Activated CD4-positive, alpha-beta memory T cell treated with anti-CD3 and anti-CD28 coated beads for 36 hours (primary cell): ENCODE measurements at regions not wholly inside any gene's neighbourhood (a gene's known extent, or its start where the extent isn't known, plus 50 kb on each side); places are given as distances from the start of the nearest gene placed in this dataset.

Source experiments
- CTCF ChIA-PET: fragments of 350-600 bp; sonication (Branson Sonifier 250); formaldehyde crosslinking; loops from one replicate; lab custom pipeline; 2021; ENCODE audit warnings: antibody characterized with exemption, inconsistent platforms; lab: Charles Lee
- POLR2A ChIA-PET: fragments of 350-600 bp; sonication (Branson Sonifier 250); formaldehyde crosslinking; loops from one replicate; lab custom pipeline; 2021; ENCODE audit warnings: antibody characterized with exemption; lab: Charles Lee
- DNase-seq: peaks from one replicate; pipeline ENCODE4 v3.0.0-alpha.2; 2020
- H3K27ac Mint-ChIP-seq: one replicate; pipeline ENCODE4 v1.8.0; 2021; ENCODE audit warnings: mixed read lengths
- H3K27me3 Mint-ChIP-seq: one replicate; pipeline ENCODE4 v1.8.0; 2021; ENCODE audit warnings: mixed read lengths
- H3K36me3 Mint-ChIP-seq: one replicate; pipeline ENCODE4 v1.8.0; 2021; ENCODE audit warnings: mixed read lengths
- H3K4me1 Mint-ChIP-seq: one replicate; pipeline ENCODE4 v1.8.0; 2021; ENCODE audit warnings: low read depth, mixed read lengths
- H3K4me3 Mint-ChIP-seq: one replicate; pipeline ENCODE4 v1.8.0; 2021; ENCODE audit warnings: mild to moderate bottlenecking, mixed read lengths
- H3K9me3 Mint-ChIP-seq: one replicate; pipeline ENCODE4 v1.8.0; 2021; ENCODE audit warnings: mixed read lengths
- intact Hi-C: fragments of 100-400 bp; cut with micrococcal nuclease; formaldehyde crosslinking; loops from one replicate; pipeline ENCODE4 v1.15.1; 2023

DNA sequence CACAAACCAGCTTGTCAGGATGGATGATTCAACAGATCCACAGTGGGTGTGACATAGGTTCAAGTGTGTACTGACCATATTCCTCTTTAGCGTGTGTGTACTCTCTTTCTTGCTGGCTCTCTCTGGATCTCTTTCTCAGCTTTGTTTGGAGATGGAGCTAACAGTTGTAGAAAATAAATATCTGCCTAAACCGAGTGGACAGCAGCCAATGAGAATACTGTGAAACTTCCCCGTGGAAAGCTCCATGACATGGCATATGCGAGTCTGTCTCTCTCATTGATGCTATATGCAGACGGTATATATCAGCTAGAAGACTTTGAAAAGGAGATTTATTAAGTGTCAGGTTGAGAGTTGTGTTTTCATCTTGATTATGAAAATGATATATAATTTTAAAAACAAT, 406.5 kb upstream of the SUCLG2 start:
- Mint-ChIP-seq H3K4me3 (no peak overlapping the region), H3K9me3 (no peaks in the 10 kb centered on the region), H3K27me3 (no peaks in the 10 kb centered on the region), H3K27ac (no peak overlapping the region), H3K36me3 (no peaks in the 10 kb centered on the region), H3K4me1 (peaks cover 61% of the 10 kb centered on the region)
- intact Hi-C loops, result no loop called here
- POLR2A ChIA-PET, result no interaction called here
- CTCF ChIA-PET, result no interaction called here
- DNase-seq, result no peak

DNA sequence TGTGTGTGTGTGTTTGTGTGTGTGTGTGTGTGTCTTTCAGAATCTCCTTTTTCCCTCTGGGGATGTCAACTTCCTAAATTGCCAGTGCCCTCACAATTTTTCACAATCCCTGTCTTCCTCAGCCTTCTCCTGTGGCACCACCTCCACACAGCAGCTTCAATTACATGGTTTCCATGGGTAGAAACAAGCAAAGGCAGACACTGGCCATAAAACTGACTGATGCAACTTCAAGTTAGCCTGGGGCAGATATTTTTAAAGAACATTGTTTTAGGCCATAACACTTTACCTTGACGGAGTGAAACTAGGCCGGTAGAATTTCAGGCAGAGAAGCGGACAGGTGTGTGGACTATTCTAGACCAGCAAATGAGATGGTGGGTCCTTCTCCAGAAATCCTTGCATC, 405.8 kb upstream of the SUCLG2 start:
- H3K9me3 Mint-ChIP-seq, result no peaks in the 10 kb centered on the region
- ChIA-PET POLR2A (no interaction called here), CTCF (no interaction called here)
- H3K4me1 Mint-ChIP-seq, result peaks cover 65% of the 10 kb centered on the region
- H3K27me3 Mint-ChIP-seq, result no peaks in the 10 kb centered on the region
- no peak overlapping the region for H3K4me3 Mint-ChIP-seq
- no peak overlapping the region for H3K27ac Mint-ChIP-seq
- no peaks in the 10 kb centered on the region for H3K36me3 Mint-ChIP-seq
- no peak for DNase-seq
- intact Hi-C loops, result no loop called here

DNA sequence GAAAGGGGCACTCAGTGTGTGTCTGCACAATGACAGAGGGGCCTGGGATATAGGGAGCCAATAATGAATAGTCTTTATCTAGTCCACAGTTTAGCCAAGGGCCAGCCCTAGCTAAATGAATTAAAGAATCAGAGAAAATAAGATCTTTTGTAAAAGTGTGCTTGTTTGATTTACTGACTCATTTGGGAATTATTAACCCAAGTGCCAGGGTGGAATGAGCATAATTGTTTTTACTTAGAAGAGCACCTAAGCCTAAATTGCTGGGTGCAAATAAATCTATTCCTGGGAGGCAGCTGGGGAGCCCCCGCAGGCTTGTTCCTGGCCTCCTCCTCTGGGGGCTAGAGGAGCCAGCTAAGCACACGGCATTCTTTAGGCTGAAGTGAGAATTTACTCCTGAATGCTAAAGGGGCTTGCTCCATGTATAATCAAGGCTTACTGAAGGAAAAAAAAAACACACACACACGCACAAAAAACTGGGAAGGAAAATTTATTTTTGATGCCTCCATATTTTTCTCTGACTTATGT, 405.3 kb upstream of the SUCLG2 start:
- CTCF ChIA-PET, result no interaction called here
- intact Hi-C loops, result loop anchor here (10.0 kb wide), 2 partner anchors 405 to 1065 kb away; partner anchors contain the start of genes KBTBD8 and SUCLG2

DNA sequence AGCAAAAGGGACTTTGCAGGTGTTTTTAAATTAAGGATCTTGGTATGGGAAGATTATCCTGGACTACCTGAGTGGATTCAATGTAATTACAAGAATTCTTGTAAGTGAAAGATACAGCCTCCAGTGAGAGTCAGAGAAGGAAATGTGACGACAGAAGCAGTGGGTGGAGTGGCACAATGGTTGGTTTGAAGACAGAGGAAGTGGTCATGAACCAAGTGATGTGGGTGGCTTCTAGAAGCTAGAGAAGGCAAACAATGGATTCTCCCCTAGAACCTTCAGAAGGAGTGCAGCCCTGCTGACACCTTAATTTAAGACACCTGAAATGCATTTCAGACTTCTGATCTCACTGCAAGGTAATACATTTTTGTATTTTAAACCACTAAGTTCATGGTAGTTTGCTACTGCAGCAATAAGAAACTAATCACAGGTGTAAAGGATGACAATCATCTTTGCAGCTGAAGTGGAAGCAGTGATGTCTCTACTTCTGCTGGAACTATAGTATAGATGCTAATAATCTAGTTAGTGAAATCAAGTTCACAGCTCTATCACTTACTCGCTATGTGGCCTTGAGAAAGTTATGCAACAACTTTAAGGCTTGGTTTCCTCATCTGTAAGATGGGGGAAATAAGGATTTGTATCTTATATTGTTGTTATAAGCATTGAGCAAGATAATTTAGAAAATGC, 403.4 kb upstream of the SUCLG2 start:
- no peaks in the 10 kb centered on the region for H3K27me3 Mint-ChIP-seq
- ChIA-PET POLR2A (no interaction called here), CTCF (interaction anchor here (1.6 kb wide), 1 partner anchor 944 kb away, joined by 5 read pairs; no protein-coding TSS in a partner anchor)
- H3K4me1 Mint-ChIP-seq, result peaks cover 64% of the 10 kb centered on the region
- intact Hi-C loops, result loop anchor here (1.0 to 10.0 kb wide), 4 partner anchors 33 to 1063 kb away; partner anchors contain the start of genes KBTBD8 and SUCLG2
- no peaks in the 10 kb centered on the region for H3K36me3 Mint-ChIP-seq
- peak; percentile 78 for DNase-seq
- no peaks in the 10 kb centered on the region for H3K9me3 Mint-ChIP-seq
- H3K4me3 Mint-ChIP-seq, result peak overlapping the region; percentile 50
- peak overlapping the region; percentile 67 for H3K27ac Mint-ChIP-seq

More for the DNA sequence above, 405.3 kb upstream of the SUCLG2 start:
- DNase-seq, result no peak
- POLR2A ChIA-PET, result no interaction called here
- Mint-ChIP-seq H3K4me1 (peaks cover 64% of the 10 kb centered on the region), H3K9me3 (no peaks in the 10 kb centered on the region), H3K4me3 (no peak overlapping the region), H3K27me3 (no peaks in the 10 kb centered on the region), H3K36me3 (no peaks in the 10 kb centered on the region), H3K27ac (no peak overlapping the region)

DNA sequence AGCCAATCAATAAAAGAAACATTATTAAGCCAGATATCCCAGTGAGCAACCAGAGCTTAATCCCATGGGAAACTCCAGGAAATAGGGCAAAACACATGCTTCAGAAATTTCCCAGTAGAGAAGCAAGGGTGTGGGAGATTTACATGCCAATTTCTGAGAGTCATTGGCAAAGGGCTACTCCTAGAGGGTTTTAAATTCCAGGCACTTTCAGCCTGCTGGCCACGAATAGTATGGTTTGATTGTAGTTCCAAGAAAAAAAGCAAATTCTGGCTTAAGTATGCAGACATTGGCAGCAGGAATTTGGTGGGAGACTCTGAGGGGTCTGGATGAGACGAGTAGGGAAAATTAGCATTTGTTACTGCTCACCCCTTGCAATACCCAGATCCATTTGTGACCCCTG, 402.1 kb upstream of the SUCLG2 start:
- no peak for DNase-seq
- Mint-ChIP-seq H3K27me3 (no peaks in the 10 kb centered on the region), H3K9me3 (no peaks in the 10 kb centered on the region), H3K4me3 (no peak overlapping the region), H3K27ac (no peak overlapping the region), H3K36me3 (no peaks in the 10 kb centered on the region), H3K4me1 (peaks cover 62% of the 10 kb centered on the region)
- intact Hi-C loops, result loop anchor here (10.0 kb wide), 2 partner anchors 402 to 1062 kb away; partner anchors contain the start of genes KBTBD8 and SUCLG2
- POLR2A ChIA-PET, result no interaction called here
- CTCF ChIA-PET, result no interaction called here

DNA sequence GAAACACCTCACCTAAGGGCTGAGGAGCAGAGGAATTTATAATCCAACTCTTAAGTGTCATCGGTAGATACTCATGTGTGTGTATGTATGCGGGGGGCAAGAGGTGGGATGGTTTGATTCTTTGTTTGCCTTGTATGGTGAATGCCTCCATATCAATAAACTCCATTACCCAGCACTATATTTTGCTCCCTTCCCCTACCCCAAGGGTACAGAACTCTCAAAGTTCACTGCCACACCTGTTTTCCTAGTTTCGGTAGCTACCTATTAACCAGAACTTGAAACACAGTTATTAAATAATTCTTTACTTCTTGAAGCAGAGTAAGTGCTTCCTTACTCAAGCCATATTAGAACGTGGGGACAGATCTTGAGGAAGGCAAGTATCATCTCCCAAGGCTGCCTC, 400.8 kb upstream of the SUCLG2 start:
- Mint-ChIP-seq H3K36me3 (no peaks in the 10 kb centered on the region), H3K27me3 (no peaks in the 10 kb centered on the region), H3K4me3 (no peak overlapping the region), H3K27ac (no peak overlapping the region), H3K4me1 (peaks cover 49% of the 10 kb centered on the region), H3K9me3 (no peaks in the 10 kb centered on the region)
- CTCF ChIA-PET, result no interaction called here
- DNase-seq, result no peak
- intact Hi-C loops, result loop anchor here (10.0 kb wide), 2 partner anchors 400 to 1060 kb away; partner anchors contain the start of genes KBTBD8 and SUCLG2
- POLR2A ChIA-PET, result no interaction called here

DNA sequence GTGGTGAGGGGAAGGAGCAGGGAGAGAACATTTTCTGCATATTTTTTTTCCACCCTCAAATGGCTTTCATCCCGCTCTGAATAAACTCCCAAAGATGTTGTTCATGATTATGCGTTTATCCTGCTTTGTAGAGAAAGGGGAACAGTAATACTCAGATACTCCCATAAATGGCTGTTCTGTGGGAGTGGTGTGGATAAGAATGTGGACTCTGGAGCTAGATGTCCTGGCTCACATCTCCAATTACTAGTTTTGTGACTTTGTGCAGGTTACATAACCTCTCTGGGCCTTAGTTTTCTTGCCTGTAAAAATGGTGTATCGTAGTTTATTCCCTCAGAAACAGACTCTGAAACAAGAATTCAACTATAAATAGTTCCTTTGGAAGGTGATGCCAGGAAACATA, 395.4 kb upstream of the SUCLG2 start:
- Mint-ChIP-seq H3K4me1 (peaks cover 5% of the 10 kb centered on the region), H3K27ac (no peak overlapping the region), H3K4me3 (no peak overlapping the region), H3K36me3 (no peaks in the 10 kb centered on the region), H3K9me3 (no peaks in the 10 kb centered on the region), H3K27me3 (no peaks in the 10 kb centered on the region)
- ChIA-PET POLR2A (no interaction called here), CTCF (no interaction called here)
- intact Hi-C loops, result loop anchor here (10.0 kb wide), 2 partner anchors 395 to 1055 kb away; partner anchors contain the start of genes KBTBD8 and SUCLG2
- no peak for DNase-seq

DNA sequence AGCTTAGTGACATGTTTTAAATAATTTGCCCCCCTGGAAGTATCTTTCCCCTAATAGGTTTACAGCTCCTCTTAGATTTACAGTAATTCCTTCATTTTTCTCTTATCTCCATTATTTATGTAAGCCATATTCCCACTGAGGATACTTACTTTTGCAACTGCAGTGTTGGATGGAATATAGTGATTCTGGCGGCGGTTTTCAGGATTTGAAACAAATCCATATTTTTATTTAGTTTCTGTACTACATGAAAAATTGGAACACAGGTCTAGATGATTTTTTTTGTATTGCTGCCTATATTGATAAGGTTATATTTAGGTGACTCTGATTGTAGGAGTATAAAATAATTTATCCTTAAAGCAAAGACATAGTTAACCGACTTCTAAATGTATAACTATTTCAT, 391.6 kb upstream of the SUCLG2 start:
- Mint-ChIP-seq H3K36me3 (no peaks in the 10 kb centered on the region), H3K9me3 (no peaks in the 10 kb centered on the region), H3K27me3 (no peaks in the 10 kb centered on the region), H3K4me1 (no peaks in the 10 kb centered on the region), H3K27ac (no peak overlapping the region), H3K4me3 (no peak overlapping the region)
- ChIA-PET POLR2A (no interaction called here), CTCF (no interaction called here)
- no peak for DNase-seq
- intact Hi-C loops, result no loop called here

DNA sequence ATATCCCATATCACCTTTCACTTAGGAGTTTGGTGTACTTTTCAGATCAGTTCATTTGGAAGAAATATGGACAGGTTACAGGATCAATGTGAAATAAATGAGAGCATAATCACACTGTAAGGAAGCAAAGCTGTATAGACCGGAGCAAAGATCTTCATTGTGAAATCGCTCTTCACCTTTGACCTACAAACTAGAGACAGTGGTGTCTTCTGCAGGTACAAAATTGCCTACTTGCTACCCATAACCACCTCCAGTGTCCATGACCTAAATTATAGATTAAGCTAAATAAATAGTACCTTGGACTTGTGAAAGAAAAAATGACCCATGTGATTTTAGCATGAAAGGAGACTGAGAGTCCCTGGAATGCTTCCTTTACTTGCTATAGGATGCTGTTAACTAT, 379.5 kb upstream of the SUCLG2 start:
- Mint-ChIP-seq H3K4me3 (no peak overlapping the region), H3K27ac (no peak overlapping the region), H3K27me3 (peaks cover 4% of the 10 kb centered on the region), H3K9me3 (no peaks in the 10 kb centered on the region), H3K4me1 (no peaks in the 10 kb centered on the region), H3K36me3 (no peaks in the 10 kb centered on the region)
- CTCF ChIA-PET, result interaction anchor here (0.6 to 0.7 kb wide), 2 partner anchors 17 to 920 kb away, joined by 3 read pairs; no protein-coding TSS in a partner anchor
- DNase-seq, result no peak
- POLR2A ChIA-PET, result no interaction called here
- intact Hi-C loops, result no loop called here

DNA sequence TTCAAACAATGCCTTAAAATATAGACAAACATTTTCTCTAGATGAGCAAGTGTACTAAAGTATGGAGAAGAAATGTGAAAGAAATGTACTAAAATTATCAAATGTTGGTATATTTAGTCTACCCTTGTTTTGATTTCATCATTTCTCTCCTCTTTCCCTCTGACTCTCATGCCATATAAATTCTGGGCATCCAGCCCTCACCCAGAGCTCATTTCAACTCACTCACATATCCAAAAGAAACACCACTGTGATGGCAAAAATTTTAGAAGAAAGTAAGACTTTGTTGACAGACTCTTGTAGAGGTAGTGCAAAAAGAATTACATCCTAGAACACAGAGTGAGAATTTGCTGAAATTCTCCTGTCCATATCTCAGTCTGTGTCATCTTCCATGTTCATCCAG, 377.8 kb upstream of the SUCLG2 start:
- POLR2A ChIA-PET, result no interaction called here
- Mint-ChIP-seq H3K4me3 (no peak overlapping the region), H3K27me3 (peaks cover 4% of the 10 kb centered on the region), H3K27ac (no peak overlapping the region), H3K4me1 (no peaks in the 10 kb centered on the region), H3K36me3 (no peaks in the 10 kb centered on the region), H3K9me3 (no peaks in the 10 kb centered on the region)
- CTCF ChIA-PET, result interaction anchor here (1.2 kb wide), 1 partner anchor 84 kb away, joined by 3 read pairs; no protein-coding TSS in a partner anchor
- no peak for DNase-seq
- intact Hi-C loops, result no loop called here

DNA sequence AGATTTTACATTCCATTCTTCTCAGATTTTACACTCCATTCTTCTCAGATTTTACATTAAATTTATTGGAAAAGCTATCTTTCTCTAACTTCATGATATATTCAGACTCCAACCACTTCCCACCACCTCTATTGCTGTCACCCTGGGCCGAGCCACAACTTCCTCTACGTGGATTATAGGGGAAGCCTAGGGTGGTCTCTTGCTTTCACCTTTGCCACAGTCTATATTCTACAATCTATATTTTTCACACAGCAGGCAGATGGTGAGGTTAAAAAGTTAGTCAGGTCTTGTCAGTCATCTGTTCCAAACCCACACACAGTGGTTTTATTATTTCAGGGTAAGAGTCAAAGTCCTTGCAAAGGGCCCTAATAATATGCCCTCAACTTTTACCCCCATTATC, 370.8 kb upstream of the SUCLG2 start:
- CTCF ChIA-PET, result no interaction called here
- peaks cover 4% of the 10 kb centered on the region for H3K4me1 Mint-ChIP-seq
- H3K9me3 Mint-ChIP-seq, result no peaks in the 10 kb centered on the region
- no peaks in the 10 kb centered on the region for H3K36me3 Mint-ChIP-seq
- H3K27ac Mint-ChIP-seq, result no peak overlapping the region
- no peaks in the 10 kb centered on the region for H3K27me3 Mint-ChIP-seq
- POLR2A ChIA-PET, result no interaction called here
- intact Hi-C loops, result no loop called here
- H3K4me3 Mint-ChIP-seq, result no peak overlapping the region
- DNase-seq, result no peak

DNA sequence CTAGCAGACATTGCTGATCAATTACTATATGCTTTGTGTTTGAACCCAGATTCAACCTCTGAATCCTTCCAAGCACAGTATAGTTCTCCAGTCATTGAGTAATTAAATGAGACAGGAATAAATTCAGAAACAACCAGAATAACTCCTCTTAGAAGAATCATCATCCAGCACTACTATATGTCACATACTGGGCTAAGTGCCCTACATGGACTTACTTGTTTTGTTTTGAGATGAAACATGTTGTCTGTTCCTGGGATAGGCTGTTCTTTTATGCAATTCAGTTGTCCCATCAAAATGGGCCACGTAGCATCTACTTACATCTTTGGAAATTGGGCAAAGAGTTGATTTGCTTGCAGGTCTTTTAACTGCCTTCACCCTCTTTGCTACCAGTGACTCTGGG, 365.5 kb upstream of the SUCLG2 start:
- Mint-ChIP-seq H3K27me3 (no peaks in the 10 kb centered on the region), H3K4me3 (no peak overlapping the region), H3K27ac (no peak overlapping the region), H3K36me3 (no peaks in the 10 kb centered on the region), H3K9me3 (no peaks in the 10 kb centered on the region), H3K4me1 (peaks cover 5% of the 10 kb centered on the region)
- intact Hi-C loops, result no loop called here
- CTCF ChIA-PET, result no interaction called here
- DNase-seq, result no peak
- POLR2A ChIA-PET, result no interaction called here

DNA sequence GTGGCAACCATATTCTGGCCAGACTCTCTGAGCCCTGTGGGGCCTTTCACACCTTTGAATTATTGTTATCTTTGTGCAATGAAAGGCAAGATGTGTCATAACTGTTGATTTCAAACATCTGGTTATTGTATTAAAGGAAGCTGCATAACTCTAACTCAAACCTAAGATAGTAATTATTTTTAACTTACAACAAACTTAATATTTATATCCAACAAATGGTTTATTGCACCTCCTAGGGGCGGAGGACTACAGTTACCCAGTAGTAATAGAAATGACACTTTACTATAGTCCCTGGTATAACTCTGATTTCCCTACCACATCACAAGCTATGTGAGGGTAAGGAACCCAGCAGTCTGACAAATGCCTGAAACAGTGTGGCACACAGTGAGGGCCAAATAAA, 363.9 kb upstream of the SUCLG2 start:
- ChIA-PET CTCF (no interaction called here), POLR2A (no interaction called here)
- H3K4me1 Mint-ChIP-seq, result peaks cover 5% of the 10 kb centered on the region
- intact Hi-C loops, result no loop called here
- H3K27ac Mint-ChIP-seq, result no peak overlapping the region
- no peak overlapping the region for H3K4me3 Mint-ChIP-seq
- no peaks in the 10 kb centered on the region for H3K36me3 Mint-ChIP-seq
- no peaks in the 10 kb centered on the region for H3K9me3 Mint-ChIP-seq
- DNase-seq, result no peak
- H3K27me3 Mint-ChIP-seq, result no peaks in the 10 kb centered on the region
